OCI-LY1 (cell line): ENCODE measurements at regions not wholly inside any gene's neighbourhood (a gene's known extent, or its start where the extent isn't known, plus 50 kb on each side); places are given as distances from the start of the nearest gene placed in this dataset.

Experiments used
- H2AFZ ChIP-seq: fragments of 200-600 bp; sonication (generic), shearing (Covaris generic); 2 replicates; pipeline ENCODE4 v1.6.0; 2014; ENCODE audit warnings: antibody characterized with exemption, mild to moderate bottlenecking, low read length
- H3F3A ChIP-seq: fragments of 200-600 bp; sonication (generic), shearing (Covaris generic); 2 replicates; pipeline ENCODE4 v1.6.0; 2014; ENCODE audit warnings: mild to moderate bottlenecking, antibody characterized with exemption, low read length, moderate library complexity; ENCODE audit not compliant: insufficient read depth
- H3K27ac ChIP-seq: fragments of 200-600 bp; sonication (generic); 2 replicates; pipeline ENCODE4 v1.5.1; 2014; ENCODE audit warnings: low read length, mixed run types, mild to moderate bottlenecking, low read depth; ENCODE audit not compliant: poor library complexity, severe bottlenecking
- H3K27me3 ChIP-seq: fragments of 200-600 bp; sonication (generic); 2 replicates; pipeline ENCODE4 v1.6.0; 2014; ENCODE audit warnings: antibody characterized with exemption, mild to moderate bottlenecking, low read length, moderate library complexity; ENCODE audit not compliant: insufficient read depth
- H3K36me3 ChIP-seq: fragments of 200-600 bp; sonication (generic); 2 replicates; pipeline ENCODE4 v1.6.1; 2014; ENCODE audit warnings: mild to moderate bottlenecking, antibody characterized with exemption, low read length, moderate library complexity, mixed read lengths; ENCODE audit not compliant: insufficient read depth
- H3K4me1 ChIP-seq: fragments of 200-600 bp; sonication (generic); 2 replicates; pipeline ENCODE4 v1.5.1; 2014; ENCODE audit warnings: mild to moderate bottlenecking, low read length, moderate library complexity; ENCODE audit not compliant: insufficient read depth, severe bottlenecking
- H3K4me2 ChIP-seq: fragments of 200-600 bp; sonication (generic), shearing (Covaris generic); 2 replicates; pipeline ENCODE4 v1.6.1; 2014; ENCODE audit warnings: low read length
- H3K4me3 ChIP-seq: fragments of 200-600 bp; sonication (generic); 2 replicates; pipeline ENCODE4 v1.5.1; 2014; ENCODE audit warnings: low read length, low read depth, mild to moderate bottlenecking, mixed read lengths; ENCODE audit not compliant: poor library complexity, severe bottlenecking
- H3K79me2 ChIP-seq: fragments of 200-600 bp; shearing (Covaris generic); 2 replicates; pipeline ENCODE4 v1.6.1; 2016; ENCODE audit warnings: mixed run types, low read length, mixed read lengths; ENCODE audit not compliant: insufficient read depth
- H3K9ac ChIP-seq: fragments of 200-600 bp; sonication (generic), shearing (Covaris generic); 2 replicates; pipeline ENCODE4 v1.6.1; 2014; ENCODE audit warnings: mild to moderate bottlenecking, low read length, mixed read lengths
- H3K9me2 ChIP-seq: fragments of 200-600 bp; sonication (generic), shearing (Covaris generic); 2 replicates; pipeline ENCODE4 v1.6.1; 2014; ENCODE audit warnings: low read depth, mild to moderate bottlenecking, low read length, mixed read lengths
- H3K9me3 ChIP-seq: fragments of 200-600 bp; shearing (Covaris generic); 2 replicates; pipeline ENCODE4 v1.6.1; 2014; ENCODE audit warnings: low read length, mixed read lengths
- H4K20me1 ChIP-seq: fragments of 200-600 bp; sonication (generic), shearing (Covaris generic); 2 replicates; pipeline ENCODE4 v1.6.0; 2016; ENCODE audit warnings: mild to moderate bottlenecking, low read length; ENCODE audit not compliant: insufficient read depth
- EZH2 ChIP-seq: fragments of 200-600 bp; sonication (generic), shearing (Covaris generic); IDR thresholded peaks from 2 replicates; pipeline ENCODE4 v1.8.0; 2017; ENCODE audit warnings: borderline replicate concordance, mixed run types, mild to moderate bottlenecking, antibody characterized with exemption, low read length, moderate library complexity, mixed read lengths
- TF ChIP-seq, protein P1 (sequence below): fragments of 200-600 bp; sonication (generic), shearing (Covaris generic); IDR thresholded peaks from 2 replicates; pipeline ENCODE4 v1.5.1; 2017; ENCODE audit warnings: mild to moderate bottlenecking, antibody characterized with exemption, low read length, moderate library complexity, mixed read lengths

DNA sequence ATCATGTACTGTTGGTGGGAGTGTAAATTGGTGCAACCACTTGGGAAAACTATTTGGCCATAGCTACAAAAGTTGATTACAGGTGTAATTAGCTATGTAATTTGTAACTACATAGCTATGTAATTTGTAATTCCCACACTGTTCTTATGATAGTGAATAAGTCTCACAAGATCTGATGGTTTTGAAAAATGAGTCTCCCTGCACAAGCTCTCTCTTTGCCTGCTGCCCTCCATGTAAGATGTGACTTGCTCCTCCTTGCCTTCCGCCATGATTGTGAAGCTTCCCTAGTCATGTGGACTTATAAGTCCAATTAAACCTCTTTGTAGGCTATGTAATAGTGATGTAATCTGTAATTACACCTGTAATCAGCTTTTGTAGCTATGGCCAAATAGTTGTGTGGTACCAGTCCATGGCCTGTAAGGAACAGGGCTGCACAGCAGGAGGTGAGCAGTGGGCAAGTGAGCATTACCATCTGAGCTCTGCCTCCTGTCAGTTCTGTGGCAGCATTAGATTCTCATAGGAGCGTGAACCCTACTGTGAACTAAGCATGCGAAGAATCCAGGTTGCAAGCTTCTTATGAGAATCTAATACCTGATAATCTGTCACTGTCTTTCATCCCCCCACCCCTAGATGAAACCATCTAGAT lies 133.7 kb upstream of the COPS8 start:
- no peaks in the 10 kb centered on the region for H3K36me3 ChIP-seq
- no peak overlapping the region for H2AFZ ChIP-seq
- no peak overlapping the region for H3K4me2 ChIP-seq
- no peak overlapping the region for H3K9ac ChIP-seq
- no peaks in the 10 kb centered on the region for H3K79me2 ChIP-seq
- H3K4me1 ChIP-seq: no peaks in the 10 kb centered on the region
- TF ChIP-seq, protein P1, sequence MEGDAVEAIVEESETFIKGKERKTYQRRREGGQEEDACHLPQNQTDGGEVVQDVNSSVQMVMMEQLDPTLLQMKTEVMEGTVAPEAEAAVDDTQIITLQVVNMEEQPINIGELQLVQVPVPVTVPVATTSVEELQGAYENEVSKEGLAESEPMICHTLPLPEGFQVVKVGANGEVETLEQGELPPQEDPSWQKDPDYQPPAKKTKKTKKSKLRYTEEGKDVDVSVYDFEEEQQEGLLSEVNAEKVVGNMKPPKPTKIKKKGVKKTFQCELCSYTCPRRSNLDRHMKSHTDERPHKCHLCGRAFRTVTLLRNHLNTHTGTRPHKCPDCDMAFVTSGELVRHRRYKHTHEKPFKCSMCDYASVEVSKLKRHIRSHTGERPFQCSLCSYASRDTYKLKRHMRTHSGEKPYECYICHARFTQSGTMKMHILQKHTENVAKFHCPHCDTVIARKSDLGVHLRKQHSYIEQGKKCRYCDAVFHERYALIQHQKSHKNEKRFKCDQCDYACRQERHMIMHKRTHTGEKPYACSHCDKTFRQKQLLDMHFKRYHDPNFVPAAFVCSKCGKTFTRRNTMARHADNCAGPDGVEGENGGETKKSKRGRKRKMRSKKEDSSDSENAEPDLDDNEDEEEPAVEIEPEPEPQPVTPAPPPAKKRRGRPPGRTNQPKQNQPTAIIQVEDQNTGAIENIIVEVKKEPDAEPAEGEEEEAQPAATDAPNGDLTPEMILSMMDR: no peak
- no peak overlapping the region for H3K27ac ChIP-seq
- H3K27me3 ChIP-seq: peaks cover 13% of the 10 kb centered on the region; the same call in 1 of the 2 replicates
- no peaks in the 10 kb centered on the region for H4K20me1 ChIP-seq
- H3K9me2 ChIP-seq: no peaks in the 10 kb centered on the region
- H3K9me3 ChIP-seq: peaks cover 6% of the 10 kb centered on the region; the same call in 1 of the 2 replicates
- no peak overlapping the region for H3K4me3 ChIP-seq
- H3F3A ChIP-seq: no peaks in the 10 kb centered on the region

GRCh38 chr2:236954641-236955040 lies 131.0 kb upstream of the COPS8 start:
- Histone ChIP-seq H3K4me3 (no peak overlapping the region), H3K36me3 (no peaks in the 10 kb centered on the region), H3K9ac (no peak overlapping the region), H3F3A (no peaks in the 10 kb centered on the region), H4K20me1 (no peaks in the 10 kb centered on the region), H3K4me1 (no peaks in the 10 kb centered on the region), H3K79me2 (no peaks in the 10 kb centered on the region), H3K4me2 (no peak overlapping the region), H3K9me3 (peaks cover 6% of the 10 kb centered on the region; the same call in 1 of the 2 replicates), H3K9me2 (no peaks in the 10 kb centered on the region), H3K27me3 (peaks cover 12% of the 10 kb centered on the region; the same call in 1 of the 2 replicates), H3K27ac (no peak overlapping the region), H2AFZ (no peak overlapping the region)
- TF ChIP-seq, protein P1: no peak
- no peak for TF ChIP-seq EZH2

DNA sequence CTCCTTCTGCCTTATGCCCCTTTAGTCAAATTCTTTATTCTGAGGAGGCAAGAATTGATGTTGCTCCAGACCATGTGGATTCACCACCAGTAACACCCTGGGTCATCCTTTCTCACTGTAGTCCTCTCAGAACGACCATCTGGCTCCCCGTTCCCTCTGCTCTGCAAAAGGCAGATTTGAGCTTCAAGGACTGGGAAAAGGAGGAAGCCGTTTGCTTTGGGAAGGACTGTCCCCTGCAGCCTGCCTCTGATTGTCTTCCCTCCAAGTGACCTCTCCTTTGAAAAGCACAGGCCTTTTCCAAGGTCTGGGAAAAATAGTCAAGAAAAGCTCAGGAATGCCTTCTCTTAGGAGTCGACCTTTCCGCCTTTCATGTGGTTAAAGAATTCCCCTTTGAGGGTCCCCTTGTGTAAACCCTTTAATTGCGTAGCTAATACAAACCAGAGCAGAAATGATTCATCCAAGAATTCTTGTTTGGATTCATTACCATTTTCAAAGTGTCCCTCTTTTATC lies 130.1 kb upstream of the COPS8 start:
- Histone ChIP-seq H3K27ac (no peak overlapping the region), H3F3A (no peaks in the 10 kb centered on the region), H3K4me2 (no peak overlapping the region), H3K79me2 (no peaks in the 10 kb centered on the region), H3K9ac (no peak overlapping the region), H2AFZ (no peak overlapping the region), H3K36me3 (no peaks in the 10 kb centered on the region), H3K9me2 (no peaks in the 10 kb centered on the region), H3K4me3 (no peak overlapping the region), H3K9me3 (peaks cover 6% of the 10 kb centered on the region; the same call in 1 of the 2 replicates), H3K4me1 (no peaks in the 10 kb centered on the region), H3K27me3 (peaks cover 19% of the 10 kb centered on the region), H4K20me1 (no peaks in the 10 kb centered on the region)
- TF ChIP-seq, protein P1: no peak
- no peak for TF ChIP-seq EZH2
